GM12878 (cell line): ENCODE measurements at regions not wholly inside any gene's neighbourhood (a gene's known extent, or its start where the extent isn't known, plus 50 kb on each side); places are given as distances from the start of the nearest gene placed in this dataset.

Experiments used
- ATAC-seq: fragments of 200-7000 bp; cut with Tn5 transposase; 3 replicates; pipeline ENCODE4 v1.9.1; 2020; ENCODE audit warnings: mild to moderate bottlenecking, moderate library complexity
- BruUV-seq: library from RNA; stranded (reverse); fragments of 400-500 nt; replicated peaks from 2 replicates; lab custom pipeline; 2021; lab: Mats Ljungman, UMichigan
- CTCF ChIA-PET: fragments of 300-600 bp; sonication (Branson Sonifier 250); formaldehyde crosslinking; extraction: SDS; loops from one replicate; lab custom pipeline; 2021; ENCODE audit warnings: inconsistent platforms; lab: Yijun Ruan, JAX
- POLR2A ChIA-PET: fragments of 350-600 bp; formaldehyde crosslinking; extraction: SDS; loops from one replicate; lab custom pipeline; 2021; ENCODE audit warnings: inconsistent platforms; lab: Charles Lee
- RAD21 ChIA-PET: fragments of 300-600 bp; sonication (Branson Sonifier 250); formaldehyde crosslinking; loops from one replicate; lab custom pipeline; 2023; ENCODE audit warnings: antibody characterized with exemption; ENCODE audit not compliant: unreplicated experiment; lab: Charles Lee
- SMC1A ChIA-PET: fragments of 300-600 bp; sonication (Branson Sonifier 250); formaldehyde crosslinking; loops from one replicate; lab custom pipeline; 2023; ENCODE audit not compliant: unreplicated experiment, uncharacterized antibody; lab: Charles Lee
- DNase-seq: peaks from one replicate; pipeline ENCODE4 v3.0.0-alpha.2; 2011; ENCODE audit warnings: low read depth, low spot score
- FAIRE-seq: peaks from 3 replicates; lab custom pipeline; 2011; peaks lifted over from hg19 to GRCh38; lab: Jason Lieb, UNC
- H2AFZ ChIP-seq: 2 replicates; pipeline ENCODE4 v1.6.0; 2011; ENCODE audit warnings: low read depth, low read length, control low read depth; ENCODE audit not compliant: control insufficient read depth
- H3K27ac ChIP-seq: 2 replicates; pipeline ENCODE4 v1.5.1; 2011; ENCODE audit warnings: control low read depth; ENCODE audit not compliant: control insufficient read depth, insufficient read depth
- H3K27me3 ChIP-seq, 2 experiments: replicated peaks in 1 of 2; 2 replicates each; pipeline versions ENCODE4 v1.6.0 to v1.6.1; 2011; ENCODE audit warnings: low read length in 1 of 2; ENCODE audit not compliant: control insufficient read depth in 2 of 2, insufficient read depth in 2 of 2
- H3K36me3 ChIP-seq, 2 experiments: 2 replicates each; pipeline ENCODE4 v1.5.1; 2011; ENCODE audit warnings: low read length in 1 of 2; ENCODE audit not compliant: control insufficient read depth in 2 of 2, insufficient read depth in 2 of 2
- H3K4me1 ChIP-seq: 2 replicates; pipeline ENCODE4 v1.6.1; 2011; ENCODE audit warnings: mild to moderate bottlenecking, low read length, moderate library complexity, mixed read lengths; ENCODE audit not compliant: control insufficient read depth, insufficient read depth
- H3K4me2 ChIP-seq: 2 replicates; pipeline ENCODE4 v1.6.0; 2011; ENCODE audit warnings: control low read depth; ENCODE audit not compliant: control insufficient read depth, insufficient read depth
- H3K4me3 ChIP-seq: fragments of 200-600 bp; sonication (generic); 2 replicates; pipeline ENCODE4 v1.5.1; 2016
- H3K79me2 ChIP-seq: 2 replicates; pipeline ENCODE4 v1.6.0; 2011; ENCODE audit warnings: low read length; ENCODE audit not compliant: control insufficient read depth, insufficient read depth
- H3K9ac ChIP-seq: 2 replicates; pipeline ENCODE4 v1.8.0; 2011; ENCODE audit warnings: low read length, control low read depth, mixed read lengths; ENCODE audit not compliant: control insufficient read depth, insufficient read depth
- H3K9me3 ChIP-seq: replicated peaks from 3 replicates; pipeline ENCODE4 v1.5.1; 2011; ENCODE audit warnings: mild to moderate bottlenecking, low read length; ENCODE audit not compliant: control insufficient read depth, insufficient read depth
- H4K20me1 ChIP-seq: 2 replicates; pipeline ENCODE4 v1.6.0; 2011; ENCODE audit not compliant: control insufficient read depth, insufficient read depth
- BHLHE40 ChIP-seq, 2 experiments: fragments of 450-650 bp in 1 of 2; IDR thresholded peaks; 2 replicates each; pipeline ENCODE4 v1.6.1; 2011 to 2017; ENCODE audit warnings: low read depth in 2 of 2, borderline replicate concordance in 1 of 2, improper control_type of control experiment in 1 of 2, low read length in 1 of 2, mild to moderate bottlenecking in 1 of 2
- CEBPB ChIP-seq, 2 experiments: fragments of 150-350 bp in 1 of 2; IDR thresholded peaks; 2 replicates each; pipeline ENCODE4 v1.6.1; 2012 to 2014; ENCODE audit warnings: low read depth in 2 of 2, low read length in 2 of 2, borderline replicate concordance in 1 of 2, inconsistent platforms in 1 of 2
- CHD1 ChIP-seq: IDR thresholded peaks from 2 replicates; pipeline ENCODE4 v1.6.1; 2012; ENCODE audit warnings: low read depth, low read length, improper control_type of control experiment
- ETV6 ChIP-seq, 2 experiments: fragments of 450-650 bp in 1 of 2; IDR thresholded peaks in 1 of 2; conservative IDR thresholded peaks in 1 of 2; 2 replicates each; pipeline ENCODE4 v1.6.1; 2014; ENCODE audit warnings: antibody characterized with exemption in 1 of 2, borderline replicate concordance in 1 of 2, low read depth in 1 of 2, mild to moderate bottlenecking in 1 of 2, moderate library complexity in 1 of 2
- GATAD2B ChIP-seq: fragments of 450-650 bp; conservative IDR thresholded peaks from 2 replicates; pipeline ENCODE4 v1.6.1; 2017; ENCODE audit warnings: low read depth, mild to moderate bottlenecking, moderate library complexity
- HDAC2 ChIP-seq: fragments of 200-600 bp; sonication (generic); IDR thresholded peaks from 2 replicates; pipeline ENCODE4 v1.6.1; 2017
- IRF3 ChIP-seq: fragments of 450-650 bp; IDR thresholded peaks from 2 replicates; pipeline ENCODE4 v1.6.1; 2014; ENCODE audit warnings: mild to moderate bottlenecking
- JUND ChIP-seq: IDR thresholded peaks from 2 replicates; pipeline ENCODE4 v1.6.1; 2012; ENCODE audit warnings: low read depth, mild to moderate bottlenecking, low read length, improper control_type of control experiment, moderate library complexity
- KDM1A ChIP-seq: fragments of 200-600 bp; sonication (generic); IDR thresholded peaks from 2 replicates; pipeline ENCODE4 v1.6.1; 2016; ENCODE audit warnings: borderline replicate concordance
- KLF5 ChIP-seq: fragments of 450-650 bp; IDR thresholded peaks from 2 replicates; pipeline ENCODE4 v1.6.1; 2014; ENCODE audit warnings: mild to moderate bottlenecking; ENCODE audit not compliant: partially characterized antibody
- MTA2 ChIP-seq: fragments of 450-650 bp; IDR thresholded peaks from 2 replicates; pipeline ENCODE4 v1.6.1; 2016; ENCODE audit warnings: low read depth, mild to moderate bottlenecking, moderate library complexity
- NRF1 ChIP-seq: conservative IDR thresholded peaks from 2 replicates; pipeline ENCODE4 v1.6.1; 2011; ENCODE audit warnings: mild to moderate bottlenecking, low read depth, low read length, improper control_type of control experiment
- PML ChIP-seq: IDR thresholded peaks from 2 replicates; pipeline ENCODE4 v1.6.1; 2012; ENCODE audit warnings: low read length, inconsistent platforms
- SP1 ChIP-seq: IDR thresholded peaks from one replicate; pipeline ENCODE4 v1.6.1; 2011; ENCODE audit warnings: low read depth, low read length
- SREBF2 ChIP-seq: IDR thresholded peaks from 2 replicates; pipeline ENCODE4 v1.6.1; 2012; ENCODE audit warnings: mild to moderate bottlenecking, low read length
- SRF ChIP-seq, 2 experiments: IDR thresholded peaks; 2 replicates each; pipeline ENCODE4 v1.6.1; 2011; ENCODE audit warnings: low read depth in 2 of 2, low read length in 2 of 2, mild to moderate bottlenecking in 1 of 2, moderate library complexity in 1 of 2
- TCF7 ChIP-seq: IDR thresholded peaks from 2 replicates; pipeline ENCODE4 v1.6.1; 2014; ENCODE audit warnings: antibody characterized with exemption, borderline replicate concordance
- YBX1 ChIP-seq: fragments of 450-650 bp; IDR thresholded peaks from 2 replicates; pipeline ENCODE4 v1.6.1; 2016; ENCODE audit warnings: antibody characterized with exemption
- YY1 ChIP-seq: IDR thresholded peaks from 2 replicates; pipeline ENCODE4 v1.6.1; 2011; ENCODE audit warnings: low read depth, mild to moderate bottlenecking, low read length
- ZBTB4 ChIP-seq: fragments of 450-650 bp; formaldehyde crosslinking; IDR thresholded peaks from 2 replicates; pipeline ENCODE4 v1.4.0; 2022; ENCODE audit warnings: mild to moderate bottlenecking, moderate library complexity
- ZNF24 ChIP-seq: fragments of 450-650 bp; IDR thresholded peaks from 2 replicates; pipeline ENCODE4 v1.6.1; 2017; ENCODE audit warnings: antibody characterized with exemption, mild to moderate bottlenecking
- WGBS: methylation state at CpG from one replicate; pipeline ENCODE4 v1.1.6; 2016; ENCODE audit warnings: low lambda C conversion rate; ENCODE audit not compliant: insufficient replicate concordance, insufficient coverage; ENCODE audit errors: missing lambda C conversion rate; 5-methylcytosine and 5-hydroxymethylcytosine counted together
- in situ Hi-C: fragments of 300-500 bp; cut with MboI; formaldehyde crosslinking; loops from 9 replicates; pipeline ENCODE4 v1.14.3; 2018; ENCODE audit warnings: mixed read lengths
- intact Hi-C: fragments of 100-400 bp; cut with micrococcal nuclease; formaldehyde crosslinking; loops from one replicate; pipeline ENCODE4 v1.14.2; 2022; ENCODE audit not compliant: unreplicated experiment

GRCh38 chr18:44568342-44568741, 112.3 kb upstream of the SETBP1 start (continued):
- TF ChIP-seq ZBTB4 (no peak), NRF1 (no peak), IRF3 (no peak), SP1 (no peak), CHD1 (no peak)

- no peak overlapping the region for H3K27ac ChIP-seq
- no peak overlapping the region for H3K4me2 ChIP-seq
- H3K4me1 ChIP-seq: no peaks in the 10 kb centered on the region
- 4% methylated on average over 1 of the region's 1 CpG for WGBS
- ChIA-PET CTCF (no interaction called here), SMC1A (no interaction called here), RAD21 (no interaction called here), POLR2A (interaction anchor here (1.4 kb wide), 1 partner anchor 22 kb away, joined by 3 read pairs; no protein-coding TSS in a partner anchor)
- no peak for ATAC-seq
- no peaks in the 10 kb centered on the region for H4K20me1 ChIP-seq
- no peaks in the 10 kb centered on the region for H3K36me3 ChIP-seq
- in situ Hi-C loops (no loop called here), intact Hi-C loops (no loop called here)
- no peak overlapping the region for H2AFZ ChIP-seq
- no peak for DNase-seq
- H3K27me3 ChIP-seq: no peaks in the 10 kb centered on the region; a peak in 2 of 4 replicates
- H3K79me2 ChIP-seq: no peaks in the 10 kb centered on the region
- H3K9me3 ChIP-seq: no peaks in the 10 kb centered on the region
- BruUV-seq: no TSS peak
- no peak for FAIRE-seq
- H3K9ac ChIP-seq: no peak overlapping the region
- H3K4me3 ChIP-seq: no peak overlapping the region
- TF ChIP-seq HDAC2: no peak
- TF ChIP-seq ZNF24: no peak
- TF ChIP-seq GATAD2B: no peak
- TF ChIP-seq YY1: no peak
- TF ChIP-seq ETV6 (conservative IDR thresholded peaks at IDR 0.05 in 1 of 2, IDR thresholded peaks at IDR 0.05 in 1 of 2; ENCODE audit: borderline replicate concordance in 1 of 2, low read depth in 1 of 2): no peak
- TF ChIP-seq SREBF2: no peak
- no peak for TF ChIP-seq CEBPB (IDR thresholded peaks at IDR 0.05; ENCODE audit: borderline replicate concordance in 1 of 2, low read depth in 2 of 2, low read length in 2 of 2)
- no peak for TF ChIP-seq PML
- no peak for TF ChIP-seq BHLHE40 (IDR thresholded peaks at IDR 0.05; ENCODE audit: borderline replicate concordance in 1 of 2, low read depth in 2 of 2, low read length in 1 of 2)
- TF ChIP-seq KDM1A: no peak
- no peak for TF ChIP-seq YBX1
- TF ChIP-seq MTA2: no peak
- no peak for TF ChIP-seq SRF (IDR thresholded peaks at IDR 0.05; ENCODE audit: low read depth in 2 of 2, low read length in 2 of 2)
- TF ChIP-seq TCF7: no peak
- no peak for TF ChIP-seq JUND
- TF ChIP-seq KLF5: no peak
These were observed 111.7 kb upstream of the SETBP1 start for GRCh38 chr18:44568986-44569385.
